HEK293 (cell line): ENCODE measurements at regions not wholly inside any gene's neighbourhood (a gene's known extent, or its start where the extent isn't known, plus 50 kb on each side); places are given as distances from the start of the nearest gene placed in this dataset.

ENCODE experiments used
- CTCF ChIA-PET: fragments of 350-600 bp; formaldehyde crosslinking; extraction: SDS; loops from one replicate; lab custom pipeline; 2021; ENCODE audit warnings: antibody characterized with exemption; lab: Yijun Ruan, JAX
- POLR2A ChIA-PET: fragments of 300-600 bp; formaldehyde crosslinking; extraction: SDS; loops from one replicate; lab custom pipeline; 2020; ENCODE audit warnings: antibody characterized with exemption, inconsistent platforms; lab: Yijun Ruan, JAX
- H3K27ac ChIP-seq: fragments of 200-500 bp; sonication (Bioruptor generic); 2 replicates; pipeline ENCODE4 v1.5.1; 2014; ENCODE audit warnings: low read depth, low read length, control low read depth, inconsistent platforms; ENCODE audit errors: extremely low read depth
- H3K36me3 ChIP-seq, 2 experiments: fragments of 200-500 bp in 1 of 2; sonication (Bioruptor generic) in 1 of 2; 1 replicate in 1 of 2; 2 replicates in 1 of 2; pipeline ENCODE4 v1.5.1; 2014 to 2017; ENCODE audit warnings: inconsistent platforms in 2 of 2, low read length in 2 of 2; ENCODE audit not compliant: control insufficient read depth in 2 of 2, insufficient read depth in 1 of 2
- H3K4me1 ChIP-seq: fragments of 200-500 bp; sonication (Bioruptor generic); 2 replicates; pipeline ENCODE4 v1.5.1; 2014; ENCODE audit warnings: mild to moderate bottlenecking, low read length, inconsistent platforms; ENCODE audit not compliant: control insufficient read depth, insufficient read depth
- H3K4me3 ChIP-seq: 2 replicates; pipeline ENCODE4 v1.5.1; 2011; ENCODE audit warnings: low read depth, mild to moderate bottlenecking, control low read depth, low read length, moderate library complexity
- H3K9me3 ChIP-seq: fragments of 200-500 bp; sonication (Bioruptor generic); 2 replicates; pipeline ENCODE4 v1.5.1; 2014; ENCODE audit warnings: low read depth, low read length, inconsistent platforms; ENCODE audit not compliant: control insufficient read depth, insufficient read depth
- BCL11A ChIP-seq: fragments of 450-650 bp; formaldehyde crosslinking; IDR thresholded peaks from 2 replicates; pipeline ENCODE4 v1.5.1; 2016; ENCODE audit warnings: low read depth, missing biosample characterization, missing genetic modification characterization
- ELK4 ChIP-seq: IDR thresholded peaks from 2 replicates; pipeline ENCODE4 v1.6.1; 2011; ENCODE audit warnings: mild to moderate bottlenecking, low read depth, low read length, borderline replicate concordance
- GLIS1 ChIP-seq: fragments of 450-650 bp; formaldehyde crosslinking; IDR thresholded peaks from 2 replicates; pipeline ENCODE4 v1.5.1; 2016; ENCODE audit warnings: missing biosample characterization, missing genetic modification characterization
- MEIS1 ChIP-seq: sonication (generic); formaldehyde crosslinking; IDR thresholded peaks from 2 replicates; pipeline ENCODE4 v1.8.1; 2022; ENCODE audit warnings: missing genetic modification reagents, mild to moderate bottlenecking, borderline replicate concordance
- RBAK ChIP-seq: fragments of 450-650 bp; formaldehyde crosslinking; IDR thresholded peaks from 2 replicates; pipeline ENCODE4 v1.5.1; 2016; ENCODE audit warnings: missing biosample characterization, missing genetic modification characterization
- REST ChIP-seq: fragments of 450-650 bp; formaldehyde crosslinking; IDR thresholded peaks from 2 replicates; pipeline ENCODE4 v1.5.1; 2016; ENCODE audit warnings: missing biosample characterization, missing genetic modification characterization
- SETDB1 ChIP-seq: IDR thresholded peaks from one replicate; pipeline ENCODE4 v1.6.1; 2017; ENCODE audit warnings: mild to moderate bottlenecking, low read length, moderate library complexity, mixed read lengths; ENCODE audit not compliant: insufficient read length
- SP3 ChIP-seq: fragments of 450-650 bp; formaldehyde crosslinking; IDR thresholded peaks from 2 replicates; pipeline ENCODE4 v1.5.1; 2016; ENCODE audit warnings: missing biosample characterization, missing genetic modification characterization
- YY2 ChIP-seq: fragments of 450-650 bp; formaldehyde crosslinking; IDR thresholded peaks from 2 replicates; pipeline ENCODE4 v1.5.1; 2016; ENCODE audit warnings: missing biosample characterization, missing genetic modification characterization
- ZBTB21 ChIP-seq: fragments of 450-650 bp; formaldehyde crosslinking; IDR thresholded peaks from 2 replicates; pipeline ENCODE4 v1.5.1; 2017; ENCODE audit warnings: missing biosample characterization, missing genetic modification characterization
- ZBTB48 ChIP-seq: fragments of 450-650 bp; formaldehyde crosslinking; IDR thresholded peaks from 2 replicates; pipeline ENCODE4 v1.5.1; 2016; ENCODE audit warnings: missing biosample characterization, missing genetic modification characterization
- ZFHX2 ChIP-seq: fragments of 450-650 bp; formaldehyde crosslinking; conservative IDR thresholded peaks from 2 replicates; pipeline ENCODE4 v1.5.1; 2016; ENCODE audit warnings: missing biosample characterization, missing genetic modification characterization
- ZFP37 ChIP-seq: fragments of 450-650 bp; formaldehyde crosslinking; IDR thresholded peaks from 2 replicates; pipeline ENCODE4 v1.5.1; 2016; ENCODE audit warnings: missing biosample characterization, missing genetic modification characterization
- ZNF140 ChIP-seq: fragments of 450-650 bp; formaldehyde crosslinking; IDR thresholded peaks from 2 replicates; pipeline ENCODE4 v1.5.1; 2016; ENCODE audit warnings: missing biosample characterization, missing genetic modification characterization
- ZNF146 ChIP-seq: fragments of 450-650 bp; formaldehyde crosslinking; IDR thresholded peaks from 2 replicates; pipeline ENCODE4 v1.5.1; 2016; ENCODE audit warnings: missing biosample characterization, missing genetic modification characterization
- ZNF155 ChIP-seq: fragments of 450-650 bp; formaldehyde crosslinking; IDR thresholded peaks from 2 replicates; pipeline ENCODE4 v1.5.1; 2016; ENCODE audit warnings: missing biosample characterization, missing genetic modification characterization
- ZNF184 ChIP-seq: fragments of 450-650 bp; IDR thresholded peaks from 2 replicates; pipeline ENCODE4 v1.5.1; 2018; ENCODE audit warnings: missing biosample characterization, mild to moderate bottlenecking, missing genetic modification characterization
- ZNF248 ChIP-seq: fragments of 450-650 bp; formaldehyde crosslinking; IDR thresholded peaks from 2 replicates; pipeline ENCODE4 v1.5.1; 2017; ENCODE audit warnings: missing biosample characterization, missing genetic modification characterization
- ZNF311 ChIP-seq: fragments of 450-650 bp; formaldehyde crosslinking; IDR thresholded peaks from 2 replicates; pipeline ENCODE4 v1.5.1; 2017; ENCODE audit warnings: missing biosample characterization, missing genetic modification characterization, borderline replicate concordance
- ZNF341 ChIP-seq: fragments of 450-650 bp; formaldehyde crosslinking; IDR thresholded peaks from 2 replicates; pipeline ENCODE4; 2016; ENCODE audit warnings: low read depth, missing biosample characterization, missing genetic modification characterization
- ZNF416 ChIP-seq: fragments of 450-650 bp; formaldehyde crosslinking; IDR thresholded peaks from 2 replicates; pipeline ENCODE4 v1.5.1; 2016; ENCODE audit warnings: missing biosample characterization, missing genetic modification characterization
- ZNF488 ChIP-seq: fragments of 450-650 bp; formaldehyde crosslinking; IDR thresholded peaks from 2 replicates; pipeline ENCODE4 v1.5.1; 2016; ENCODE audit warnings: missing biosample characterization, missing genetic modification characterization
- ZNF560 ChIP-seq: fragments of 450-650 bp; formaldehyde crosslinking; IDR thresholded peaks from 2 replicates; pipeline ENCODE4 v1.5.1; 2017; ENCODE audit warnings: missing biosample characterization, missing genetic modification characterization, borderline replicate concordance
- ZNF670 ChIP-seq: fragments of 450-650 bp; formaldehyde crosslinking; IDR thresholded peaks from 2 replicates; pipeline ENCODE4 v1.5.1; 2016; ENCODE audit warnings: missing biosample characterization, missing genetic modification characterization, low read depth
- ZNF747 ChIP-seq: fragments of 450-650 bp; formaldehyde crosslinking; IDR thresholded peaks from 2 replicates; pipeline ENCODE4 v1.5.1; 2016; ENCODE audit warnings: missing biosample characterization, missing genetic modification characterization
- ZNF776 ChIP-seq: fragments of 450-650 bp; formaldehyde crosslinking; IDR thresholded peaks from 2 replicates; pipeline ENCODE4 v1.5.0; 2017; ENCODE audit warnings: missing biosample characterization, missing genetic modification characterization, borderline replicate concordance
- ZNF777 ChIP-seq: fragments of 450-650 bp; formaldehyde crosslinking; IDR thresholded peaks from 2 replicates; pipeline ENCODE4 v1.5.1; 2017; ENCODE audit warnings: missing biosample characterization, missing genetic modification characterization, borderline replicate concordance
- ZSCAN16 ChIP-seq: fragments of 450-650 bp; formaldehyde crosslinking; IDR thresholded peaks from 2 replicates; pipeline ENCODE4 v1.5.1; 2016; ENCODE audit warnings: missing biosample characterization, missing genetic modification characterization
- TF ChIP-seq, protein P1 (sequence below): fragments of 450-650 bp; formaldehyde crosslinking; IDR thresholded peaks from 2 replicates; pipeline ENCODE4 v1.5.1; 2017; ENCODE audit warnings: missing biosample characterization, missing genetic modification characterization

DNA sequence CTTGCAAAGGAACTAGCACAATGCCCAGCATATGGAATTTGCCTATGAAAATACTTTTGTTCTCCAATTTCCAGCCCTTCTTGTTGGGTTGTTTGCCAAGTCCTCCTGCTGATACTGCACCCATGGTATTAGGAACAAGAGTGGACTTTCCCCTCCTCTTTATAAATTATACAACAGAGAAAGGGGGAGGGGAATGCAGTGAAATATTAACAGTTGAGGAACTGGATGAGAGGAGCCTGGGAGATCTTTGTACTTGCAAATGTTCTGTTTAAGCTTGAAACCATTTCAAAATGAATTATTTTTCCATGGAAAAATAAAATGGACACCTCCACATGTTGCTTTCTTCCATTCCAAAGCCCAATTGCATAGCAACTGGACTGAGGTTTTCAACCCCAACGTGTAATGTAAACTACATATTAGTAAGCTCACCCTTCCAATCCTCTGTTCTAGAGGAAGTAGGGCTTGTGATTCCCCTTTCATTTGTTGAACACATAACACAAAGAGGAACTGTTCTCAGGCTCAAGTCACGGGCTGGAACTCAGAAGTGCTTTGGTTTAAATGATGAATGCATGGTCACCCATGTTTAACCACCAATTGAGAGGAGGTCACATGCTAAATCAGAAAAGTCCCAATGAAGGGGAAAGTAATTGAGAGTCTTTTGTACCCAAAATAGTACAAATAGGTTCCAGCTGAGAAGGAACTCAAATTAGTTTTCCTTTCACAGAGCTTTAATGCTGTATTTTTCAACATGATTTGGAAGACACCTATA, 66.2 kb upstream of the ZC3H12C start:
- Histone ChIP-seq H3K4me1 (no peaks in the 10 kb centered on the region), H3K9me3 (no peaks in the 10 kb centered on the region), H3K4me3 (no peak overlapping the region)
- POLR2A ChIA-PET = no interaction called here
- CTCF ChIA-PET = interaction anchor here (0.6 to 1.1 kb wide), 2 partner anchors 52 to 67 kb away, joined by 3 read pairs; no protein-coding TSS in a partner anchor
- TF ChIP-seq ZNF341 (no peak), ELK4 (no peak), SETDB1 (no peak), BCL11A (tag by site-specific recombination) (no peak), ZSCAN16 (tag by site-specific recombination) (no peak), ZNF777 (no peak), YY2 (tag by site-specific recombination) (no peak), ZNF155 (tag by site-specific recombination) (no peak), ZNF670 (no peak), MEIS1 (CRISPR knock-in tag) (no peak), REST (tag by site-specific recombination) (no peak), ZNF560 (tag by site-specific recombination) (no peak), ZNF747 (tag by site-specific recombination) (no peak), ZFP37 (tag by site-specific recombination) (no peak), ZNF488 (tag by site-specific recombination) (no peak), RBAK (tag by site-specific recombination) (no peak), ZFHX2 (tag by site-specific recombination) (no peak)
- TF ChIP-seq, all 188 proteins: peak for 0
- Histone ChIP-seq H3K27ac (no peak overlapping the region), H3K36me3 (no peaks in the 10 kb centered on the region)

DNA sequence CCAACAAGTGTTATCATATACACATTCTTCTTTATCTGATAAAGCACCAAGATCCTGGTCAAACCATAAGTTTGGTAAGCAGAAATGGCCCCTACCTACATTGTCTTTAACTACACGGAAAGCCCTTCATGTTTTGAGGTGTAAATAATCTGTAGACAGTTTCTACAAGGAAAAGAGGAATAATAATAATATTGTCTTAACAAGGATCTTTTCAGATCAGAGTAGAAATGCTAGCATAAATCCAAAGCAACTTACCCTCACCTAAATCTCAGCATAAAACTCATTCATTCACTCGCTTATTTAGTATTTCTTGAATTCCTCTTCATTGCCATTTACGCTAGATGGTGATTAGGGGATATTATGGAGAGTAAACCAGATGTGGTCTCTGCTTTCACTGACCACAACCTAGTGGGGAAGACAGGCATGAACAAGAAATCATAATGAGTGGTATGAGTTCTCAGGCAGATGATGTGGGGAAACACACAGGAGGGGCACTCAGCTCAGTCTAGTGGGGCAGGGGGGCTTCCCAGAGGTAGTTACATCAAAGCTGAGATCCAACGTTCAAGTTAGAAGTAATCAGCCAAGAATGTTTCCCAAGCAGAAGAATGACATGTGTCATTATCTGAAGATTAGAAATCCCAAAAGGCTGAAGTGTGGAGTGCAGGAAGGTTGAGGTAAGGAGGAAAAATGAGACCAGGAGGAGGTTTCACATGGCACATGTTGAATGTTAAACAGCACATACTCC, 65.4 kb upstream of the ZC3H12C start:
- Histone ChIP-seq H3K4me1 (no peaks in the 10 kb centered on the region), H3K9me3 (no peaks in the 10 kb centered on the region), H3K36me3 (no peaks in the 10 kb centered on the region), H3K4me3 (no peak overlapping the region), H3K27ac (no peak overlapping the region)
- POLR2A ChIA-PET = no interaction called here
- TF ChIP-seq, protein P1, sequence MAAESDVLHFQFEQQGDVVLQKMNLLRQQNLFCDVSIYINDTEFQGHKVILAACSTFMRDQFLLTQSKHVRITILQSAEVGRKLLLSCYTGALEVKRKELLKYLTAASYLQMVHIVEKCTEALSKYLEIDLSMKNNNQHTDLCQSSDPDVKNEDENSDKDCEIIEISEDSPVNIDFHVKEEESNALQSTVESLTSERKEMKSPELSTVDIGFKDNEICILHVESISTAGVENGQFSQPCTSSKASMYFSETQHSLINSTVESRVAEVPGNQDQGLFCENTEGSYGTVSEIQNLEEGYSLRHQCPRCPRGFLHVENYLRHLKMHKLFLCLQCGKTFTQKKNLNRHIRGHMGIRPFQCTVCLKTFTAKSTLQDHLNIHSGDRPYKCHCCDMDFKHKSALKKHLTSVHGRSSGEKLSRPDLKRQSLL (tag by site-specific recombination) = no peak
- TF ChIP-seq ZBTB21 (tag by site-specific recombination) (no peak), ZNF248 (no peak), ZNF146 (tag by site-specific recombination) (no peak), ZNF416 (tag by site-specific recombination) (no peak), ZNF184 (tag by site-specific recombination) (no peak), GLIS1 (tag by site-specific recombination) (no peak), ZBTB48 (no peak), ZNF776 (no peak), ZNF140 (no peak), ZNF311 (tag by site-specific recombination) (no peak), SP3 (no peak)
- TF ChIP-seq, all 188 proteins: peak for 0
- CTCF ChIA-PET = no interaction called here
